HuH-7.5 (cell line): ENCODE measurements at regions not wholly inside any gene's neighbourhood (a gene's known extent, or its start where the extent isn't known, plus 50 kb on each side); places are given as distances from the start of the nearest gene placed in this dataset.

Experiments
- DNase-seq: peaks from one replicate; pipeline ENCODE4 v3.0.0; 2011; ENCODE audit warnings: low spot score

GRCh38 chr17:34090593-34090992, 164.5 kb upstream of the CCL2 start:
- no peak for DNase-seq

GRCh38 chr17:34091975-34092374, 163.1 kb upstream of the CCL2 start:
- no peak for DNase-seq

- DNase-seq: no peak
Observed at GRCh38 chr17:34095106-34095505, 160.0 kb upstream of the CCL2 start.

GRCh38 chr17:34098699-34099098, 156.4 kb upstream of the CCL2 start:
- DNase-seq: no peak

GRCh38 chr17:34099859-34100515, 155.1 kb upstream of the CCL2 start:
- DNase-seq: no peak

GRCh38 chr17:34107019-34107418, 148.1 kb upstream of the CCL2 start:
- DNase-seq: no peak

- DNase-seq: no peak
Observed at GRCh38 chr17:34110315-34110714, 144.8 kb upstream of the CCL2 start.

GRCh38 chr17:34113089-34113488, 142.0 kb upstream of the CCL2 start:
- DNase-seq: no peak

GRCh38 chr17:34114174-34114573, 140.9 kb upstream of the CCL2 start:
- DNase-seq: no peak

- no peak for DNase-seq
Observed at GRCh38 chr17:34116306-34116705, 138.8 kb upstream of the CCL2 start.

GRCh38 chr17:34117332-34117731, 137.8 kb upstream of the CCL2 start:
- no peak for DNase-seq

- no peak for DNase-seq
Observed at GRCh38 chr17:34117811-34118210, 137.3 kb upstream of the CCL2 start.

GRCh38 chr17:34118564-34118963, 136.5 kb upstream of the CCL2 start:
- DNase-seq: no peak

GRCh38 chr17:34121311-34121710, 133.8 kb upstream of the CCL2 start:
- DNase-seq: no peak

- DNase-seq: no peak
Observed at GRCh38 chr17:34122515-34122914, 132.6 kb upstream of the CCL2 start.

- DNase-seq: no peak
Observed at GRCh38 chr17:34125010-34125409, 130.1 kb upstream of the CCL2 start.

GRCh38 chr17:34125921-34126320, 129.2 kb upstream of the CCL2 start:
- DNase-seq: no peak

GRCh38 chr17:34126496-34126895, 128.6 kb upstream of the CCL2 start:
- no peak for DNase-seq

- no peak for DNase-seq
Observed at GRCh38 chr17:34126965-34127364, 128.1 kb upstream of the CCL2 start.

GRCh38 chr17:34130544-34130943, 124.5 kb upstream of the CCL2 start:
- no peak for DNase-seq

- DNase-seq: no peak
Observed at GRCh38 chr17:34131386-34131785, 123.7 kb upstream of the CCL2 start.

- DNase-seq: no peak
Observed at GRCh38 chr17:34133350-34133749, 121.7 kb upstream of the CCL2 start.

- DNase-seq: no peak
Observed at GRCh38 chr17:34135841-34136240, 119.2 kb upstream of the CCL2 start.

- DNase-seq: no peak
Observed at GRCh38 chr17:34140006-34140405, 115.1 kb upstream of the CCL2 start.

GRCh38 chr17:34141590-34141989, 113.5 kb upstream of the CCL2 start:
- DNase-seq: no peak
